Limb (tissue), 2 donors: ENCODE measurements at regions not wholly inside any gene's neighbourhood (a gene's known extent, or its start where the extent isn't known, plus 50 kb on each side); places are given as distances from the start of the nearest gene placed in this dataset.
"Not testable (repeated sequence)": the region's sequence is repeated elsewhere in the genome, so short reads cannot be mapped to it uniquely, and the experiment has no call there.

ENCODE experiments used
- DNase-seq, 2 donors: peaks; one replicate each; pipeline ENCODE4 v3.0.0-alpha.2; 2016; ENCODE audit errors: extremely low spot score in 2 of 2

DNA sequence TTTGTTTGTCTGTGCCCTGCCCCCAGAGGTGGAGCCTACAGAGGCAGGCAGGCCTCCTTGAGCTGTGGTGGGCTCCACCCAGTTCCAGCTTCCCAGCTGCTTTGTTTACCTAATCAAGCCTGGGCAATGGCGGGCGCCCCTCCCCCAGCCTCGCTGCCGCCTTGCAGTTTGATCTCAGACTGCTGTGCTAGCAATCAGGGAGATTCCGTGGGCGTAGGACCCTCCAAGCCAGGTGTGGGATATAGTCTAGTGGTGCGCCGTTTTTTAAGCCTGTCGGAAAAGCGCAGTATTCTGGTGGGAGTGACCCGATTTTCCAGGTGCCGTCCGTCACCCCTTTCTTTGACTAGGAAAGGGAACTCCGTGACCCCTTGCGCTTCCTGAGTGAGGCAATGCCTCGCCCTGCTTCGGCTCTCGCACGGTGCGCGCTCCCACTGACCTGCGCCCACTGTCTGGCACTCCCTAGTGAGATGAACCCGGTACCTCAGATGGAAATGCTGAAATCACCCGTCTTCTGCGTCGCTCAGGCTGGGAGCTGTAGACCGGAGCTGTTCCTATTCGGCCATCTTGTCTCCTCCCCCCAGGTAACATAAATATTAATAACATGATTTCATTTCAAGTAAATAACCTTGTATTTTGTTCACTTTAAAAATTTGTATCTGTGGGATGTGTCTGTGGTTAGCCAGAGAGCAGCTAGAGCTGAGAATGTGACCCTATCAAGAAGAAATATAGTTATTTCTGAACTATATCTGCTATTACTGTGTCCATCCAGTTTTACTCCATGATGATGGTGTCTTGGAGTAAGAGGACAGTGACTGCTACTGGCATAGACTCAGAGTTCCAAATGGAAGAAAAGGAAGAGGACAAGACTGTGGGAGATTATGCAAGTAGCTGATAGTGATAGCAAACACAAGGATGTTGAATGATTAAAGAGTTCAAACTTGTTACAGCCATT, 305.1 kb upstream of the TCF4 start:
- not testable (repeated sequence) for DNase-seq

DNA sequence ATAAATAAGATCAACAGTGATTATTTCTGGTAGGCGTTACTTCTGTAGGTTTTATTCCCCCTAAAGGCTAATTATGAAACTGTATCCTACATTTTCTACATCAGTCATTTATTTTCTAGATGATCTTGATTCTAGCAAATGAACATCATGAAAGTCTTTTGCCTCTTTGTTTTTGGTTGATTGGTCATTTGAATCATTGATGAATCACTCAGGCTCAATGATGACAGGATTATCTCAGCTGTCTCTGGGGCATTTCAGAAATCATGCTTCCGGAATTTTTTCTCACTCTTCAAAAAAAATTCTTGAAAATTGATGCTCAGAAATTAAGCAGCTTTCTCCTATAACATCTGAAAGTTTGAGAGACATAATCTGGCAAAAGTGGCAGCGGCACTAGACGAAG, 298.9 kb upstream of the TCF4 start:
- no peak for DNase-seq

DNA sequence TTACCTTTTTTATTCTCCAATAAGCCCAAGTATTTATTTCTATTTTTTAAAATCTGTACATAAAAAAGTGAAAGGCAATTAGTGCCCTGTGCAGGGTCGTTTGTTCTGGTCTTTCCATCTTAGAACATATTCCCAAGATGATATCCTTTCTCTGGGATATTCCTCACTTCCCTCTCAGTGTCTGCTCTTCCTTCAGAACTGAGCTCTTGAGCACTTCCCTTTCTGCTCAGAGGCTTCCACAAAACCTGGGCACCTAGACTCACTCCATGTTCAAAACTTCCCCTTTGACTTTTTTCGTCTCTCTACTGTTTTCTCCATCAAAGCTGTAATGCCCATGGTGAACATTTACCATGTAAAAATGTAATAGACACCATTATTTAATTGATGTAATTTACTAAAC, 296.5 kb upstream of the TCF4 start:
- no peak for DNase-seq

DNA sequence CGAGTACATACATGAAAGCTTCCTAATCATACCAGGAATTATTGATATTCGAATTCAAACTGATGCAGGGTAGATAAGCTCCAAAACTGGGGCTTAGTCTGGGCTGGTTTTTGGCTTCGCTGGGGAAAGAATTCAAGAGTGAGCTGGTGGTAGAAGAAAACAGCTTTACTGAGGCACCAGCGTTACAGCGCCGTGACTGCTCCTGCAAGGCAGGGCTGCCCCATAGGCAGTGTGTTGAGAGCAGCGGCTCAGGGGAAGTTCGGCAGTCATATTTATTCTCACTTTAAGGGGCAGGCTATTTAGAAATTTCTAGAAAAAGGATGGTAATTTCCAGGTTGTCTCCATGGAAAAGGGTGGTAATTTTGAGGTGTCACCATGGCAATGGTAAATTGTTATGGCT, 292.6 kb upstream of the TCF4 start:
- DNase-seq = no peak

DNA sequence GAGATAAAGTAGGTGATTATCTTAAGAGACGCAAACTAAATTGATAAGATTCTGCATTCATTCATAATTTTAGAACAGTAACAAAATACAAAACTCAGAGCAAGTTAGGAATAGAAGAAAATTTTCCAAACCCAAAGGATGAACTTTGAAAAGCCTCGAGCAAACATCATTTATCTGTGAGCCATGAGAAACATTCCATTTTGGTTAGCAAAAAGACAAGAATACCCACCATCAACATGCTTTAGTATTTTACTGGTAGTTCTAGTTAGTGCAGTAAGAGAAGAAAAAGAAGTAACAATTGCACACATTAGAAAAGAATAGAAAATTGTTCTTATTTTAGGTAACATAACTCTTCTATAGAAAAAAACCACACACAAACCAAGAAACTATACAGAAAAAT, 291.3 kb upstream of the TCF4 start:
- DNase-seq = no peak

DNA sequence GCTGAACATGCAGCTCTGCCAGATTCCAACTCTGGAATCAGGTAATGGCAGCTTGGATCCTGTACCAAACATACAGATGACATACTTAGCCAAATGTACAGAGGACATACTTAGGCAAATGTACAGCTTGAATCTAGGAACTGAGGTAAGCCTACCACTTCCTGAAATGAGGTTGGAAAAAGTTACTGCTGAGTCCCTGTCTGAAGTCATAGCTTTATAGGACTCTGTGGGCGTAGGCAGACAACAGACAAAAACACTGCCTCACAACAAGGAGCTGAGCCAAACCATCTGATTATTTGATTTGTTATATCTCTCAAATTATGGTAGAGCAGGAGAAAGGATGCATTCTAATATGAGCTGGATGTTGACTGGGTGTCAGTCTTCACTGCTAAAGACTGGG, 290.2 kb upstream of the TCF4 start:
- DNase-seq = no peak

DNA sequence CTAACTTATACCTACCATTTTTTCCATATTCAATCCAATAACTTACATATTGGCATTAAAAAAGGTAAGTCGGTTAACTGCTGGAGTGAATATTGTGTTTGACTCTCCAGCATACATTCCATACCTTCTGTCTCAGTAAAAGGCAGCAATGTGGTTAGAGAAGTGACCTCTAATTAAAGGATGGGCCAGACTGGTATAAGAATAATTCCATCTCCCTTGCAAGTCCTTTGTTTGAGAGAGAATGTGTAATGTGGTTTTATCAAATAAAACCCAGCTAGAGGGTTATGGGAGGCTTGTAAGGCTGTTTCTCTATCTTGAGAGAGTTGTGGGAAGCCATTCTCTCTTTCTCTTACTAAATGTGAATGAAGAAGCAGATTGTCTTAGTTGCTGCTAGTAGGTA, 289.3 kb upstream of the TCF4 start:
- no peak for DNase-seq

DNA sequence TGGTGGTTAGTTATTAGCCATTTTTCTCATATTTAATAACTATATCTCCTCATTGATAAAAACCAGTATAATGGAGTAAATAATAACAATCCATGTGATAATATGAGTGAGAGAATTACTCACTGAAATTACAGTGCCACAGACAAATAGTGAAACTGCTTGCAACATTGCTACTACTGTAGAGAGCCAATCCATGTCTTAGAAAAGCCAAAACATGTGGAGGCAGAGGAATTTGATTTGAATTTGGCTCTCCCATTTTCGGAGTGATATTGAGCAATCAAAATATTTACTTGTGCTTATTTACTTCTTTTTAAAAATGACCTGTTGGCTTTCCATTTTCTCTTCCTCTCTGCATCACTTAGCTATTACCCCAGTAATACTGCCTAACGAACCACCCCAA, 288.3 kb upstream of the TCF4 start:
- DNase-seq = no peak

DNA sequence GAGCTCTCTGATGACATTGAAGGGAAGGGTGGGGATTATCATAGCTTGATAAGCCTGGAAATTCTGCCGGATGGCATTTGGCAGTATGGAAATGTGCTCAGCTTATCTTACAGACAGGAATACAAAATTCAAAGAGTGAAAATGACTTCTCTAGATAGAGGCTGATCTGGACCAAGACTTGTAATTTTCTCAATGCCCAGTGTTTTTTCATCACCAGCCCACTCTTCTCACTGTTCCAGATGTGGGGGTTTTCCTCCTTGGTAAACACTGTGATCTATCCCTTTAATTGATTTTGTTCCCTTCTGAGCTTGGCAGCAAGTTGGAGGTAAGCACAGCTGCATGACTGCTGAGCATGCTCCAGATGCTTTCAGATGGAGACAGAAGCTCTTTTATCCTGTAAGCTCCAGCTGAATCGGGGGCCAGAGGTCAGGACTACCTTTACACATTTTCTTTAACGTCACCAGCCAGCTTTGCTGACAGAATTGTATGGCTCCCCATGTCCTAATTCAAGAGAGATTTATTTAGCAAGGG, 287.4 kb upstream of the TCF4 start:
- no peak for DNase-seq

DNA sequence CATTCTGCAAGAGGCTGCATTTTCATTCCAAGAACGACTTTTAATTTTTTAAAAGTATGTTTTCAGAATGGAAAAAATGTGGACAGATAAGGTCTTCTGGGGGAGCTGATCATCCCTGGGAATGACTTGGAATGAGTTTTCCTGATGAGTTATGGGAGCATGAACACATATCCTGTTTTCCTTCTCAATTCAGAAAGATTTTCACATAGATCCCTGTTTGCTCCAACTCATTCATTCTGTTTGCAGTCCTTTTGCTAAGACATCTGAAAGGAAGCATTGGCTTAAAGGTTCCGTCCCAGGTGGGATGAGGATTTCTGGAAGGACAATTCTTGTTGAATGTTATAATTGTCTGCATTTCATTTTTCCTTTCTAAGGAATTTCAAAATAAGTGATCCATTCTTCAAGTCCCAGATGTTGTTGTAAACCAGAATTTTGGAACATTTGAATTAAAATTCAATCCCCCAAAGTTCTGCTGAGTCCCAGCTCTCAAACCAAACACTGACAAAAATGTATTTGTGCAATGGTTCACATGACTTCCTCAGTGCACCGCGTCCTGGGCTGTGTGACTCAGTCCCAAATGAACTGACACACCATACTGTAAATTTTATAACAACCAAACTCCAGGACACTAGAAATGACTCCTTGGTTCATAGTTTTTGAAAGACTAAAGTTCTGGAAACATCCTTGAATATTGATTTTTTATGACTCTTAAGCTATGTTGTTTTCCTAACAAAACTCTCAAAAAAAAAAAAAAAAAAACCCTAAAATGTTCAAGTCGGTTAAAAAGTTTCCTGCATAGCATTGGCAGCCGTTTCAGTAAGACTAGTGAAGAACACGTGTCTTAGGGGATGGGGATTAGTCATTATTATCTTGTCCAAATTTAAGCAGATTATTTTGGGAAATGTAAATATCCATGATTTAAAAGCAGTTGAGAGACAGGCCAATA, 281.8 kb upstream of the TCF4 start:
- DNase-seq = peak in 1 of 2 donors; percentile 73

DNA sequence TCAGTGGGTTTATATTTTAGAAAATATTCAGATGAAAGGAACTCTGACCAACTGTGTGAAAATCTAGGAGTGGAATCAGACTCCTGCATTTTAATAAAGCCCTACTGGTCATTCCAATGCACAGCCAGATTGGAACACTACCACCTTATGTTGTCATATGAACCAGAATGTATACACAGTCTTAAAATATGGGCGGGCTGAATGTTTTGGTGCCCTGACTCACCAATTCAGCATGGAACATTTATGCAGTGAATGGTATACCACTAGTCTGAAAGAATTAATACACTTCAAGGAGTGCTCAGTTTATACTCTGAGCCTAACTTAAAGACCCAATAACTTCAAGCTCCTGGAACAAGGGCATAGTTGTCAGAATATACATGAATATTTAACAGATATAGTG, 280.9 kb upstream of the TCF4 start:
- DNase-seq = no peak

DNA sequence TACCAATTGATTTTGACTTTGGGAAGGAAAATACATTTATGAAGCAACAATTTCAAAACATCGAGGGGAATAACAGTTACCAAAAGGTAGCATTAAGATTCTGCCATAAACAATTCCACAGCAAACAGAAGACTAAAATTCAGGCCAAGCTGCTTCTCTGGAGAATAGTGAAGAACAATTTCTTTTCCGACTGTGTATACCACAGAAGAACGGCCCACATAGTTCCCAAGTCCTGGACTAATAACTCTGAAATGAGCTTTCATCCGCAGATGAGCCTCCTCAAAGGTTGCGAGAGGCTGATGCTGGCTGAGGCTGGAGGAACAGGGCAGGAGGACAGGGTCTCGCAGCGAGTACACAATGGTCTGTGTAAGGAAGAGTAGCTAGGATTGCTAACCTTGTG, 278.9 kb upstream of the TCF4 start:
- no peak for DNase-seq

DNA sequence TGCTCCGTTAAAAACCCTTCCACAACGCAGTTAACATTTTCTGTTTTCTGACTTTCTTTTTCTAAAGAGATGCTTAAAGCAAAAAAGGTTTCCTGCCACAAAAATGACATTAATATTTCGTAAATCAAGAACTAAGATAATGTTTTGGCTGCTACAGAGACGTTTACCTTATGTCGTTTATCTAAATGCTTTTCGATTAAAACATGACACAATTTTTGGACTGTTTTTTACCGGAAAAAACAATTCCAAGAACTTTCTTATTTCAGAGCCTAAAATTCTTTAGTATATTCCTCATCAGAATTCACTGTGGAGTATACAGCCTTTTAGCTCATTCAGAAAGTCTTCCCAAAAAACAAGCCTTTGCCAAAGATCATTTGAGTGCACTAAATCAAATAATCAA, 278.0 kb upstream of the TCF4 start:
- no peak for DNase-seq

DNA sequence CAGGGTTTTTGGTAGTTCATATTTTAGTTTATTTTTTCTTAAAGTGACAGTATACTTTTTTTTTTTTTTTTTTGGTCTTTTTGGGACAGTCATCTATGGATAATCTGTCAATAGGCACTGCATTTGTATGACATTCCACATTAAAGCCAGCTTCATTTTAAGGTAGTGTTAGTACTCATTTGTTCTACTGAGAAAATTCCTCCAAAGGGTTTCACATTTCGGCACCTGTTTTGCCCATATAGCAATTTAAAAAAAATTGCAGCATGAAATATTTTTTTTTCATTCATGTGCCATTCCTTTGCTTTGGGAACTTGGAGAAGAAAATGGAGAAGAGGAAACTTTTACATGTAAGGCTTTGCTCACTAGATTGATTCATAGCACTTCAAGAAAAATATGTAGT, 276.3 kb upstream of the TCF4 start:
- DNase-seq = no peak

DNA sequence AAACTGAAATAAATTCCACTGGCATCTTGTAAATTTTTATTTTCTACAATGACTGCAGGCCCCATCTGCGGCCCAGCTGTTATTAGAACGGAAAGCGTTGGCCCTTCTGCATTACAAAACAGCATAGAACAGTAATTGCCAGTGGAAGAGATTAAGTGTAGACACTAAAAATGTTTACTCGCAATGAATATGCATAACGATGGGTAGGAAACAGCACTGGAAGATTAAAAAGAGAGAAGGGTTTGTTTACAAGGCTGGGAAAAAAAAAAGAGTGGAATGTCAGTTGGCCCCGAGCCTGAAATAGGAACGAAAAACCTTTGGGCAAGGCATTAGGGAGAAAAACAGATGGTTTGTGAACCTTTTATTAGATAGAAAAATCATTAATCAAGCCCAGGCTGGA, 275.9 kb upstream of the TCF4 start:
- DNase-seq = peak; percentile 58 to 72

DNA sequence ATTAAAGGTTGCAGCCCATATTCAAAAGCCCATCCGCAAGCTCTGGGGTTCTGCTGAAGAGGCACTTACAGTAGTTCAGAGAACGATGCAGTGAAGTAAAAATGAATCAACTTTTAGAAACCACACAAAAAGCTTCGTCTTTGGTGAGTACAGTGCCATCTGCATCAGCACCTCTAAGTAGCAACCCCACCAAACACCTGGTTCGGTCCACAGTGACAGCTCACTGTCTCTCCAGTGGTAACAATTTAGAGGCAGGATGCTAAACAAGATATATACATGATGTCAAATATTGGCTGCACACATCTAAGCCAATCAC, 275.4 kb upstream of the TCF4 start:
- DNase-seq = no peak

DNA sequence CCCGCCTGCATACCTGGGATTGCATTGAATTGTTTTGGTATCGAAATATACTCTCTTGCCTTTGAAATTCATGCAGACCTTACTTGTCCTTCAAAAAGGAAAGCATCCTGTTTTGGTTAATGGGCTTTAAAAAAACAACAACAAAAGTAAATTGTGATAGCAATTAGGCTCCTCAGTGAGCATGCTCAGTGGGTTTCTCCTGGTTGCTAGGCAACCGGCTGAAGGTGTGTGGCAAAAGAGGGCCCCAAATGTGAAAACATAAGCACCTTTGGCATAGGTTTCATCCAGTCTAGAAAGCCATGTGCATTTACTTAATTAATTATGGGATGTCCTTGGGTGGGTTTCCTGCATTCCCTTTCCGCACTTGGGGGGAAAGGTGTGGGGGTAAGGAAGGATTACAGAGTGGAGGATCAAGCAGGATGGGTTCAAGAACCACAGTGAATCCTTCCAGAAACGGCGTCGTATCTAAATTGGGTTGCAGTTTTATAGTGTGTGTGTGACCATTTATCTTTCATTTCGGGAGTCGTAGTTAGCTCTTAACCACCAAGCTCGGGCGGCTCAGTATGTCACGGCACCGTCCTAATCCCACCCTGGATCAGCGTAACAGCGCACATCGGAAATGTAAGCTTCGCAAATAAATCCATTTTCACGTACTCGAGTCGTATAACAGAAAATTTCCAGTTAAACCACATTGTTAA, 274.9 kb upstream of the TCF4 start:
- DNase-seq = no peak

DNA sequence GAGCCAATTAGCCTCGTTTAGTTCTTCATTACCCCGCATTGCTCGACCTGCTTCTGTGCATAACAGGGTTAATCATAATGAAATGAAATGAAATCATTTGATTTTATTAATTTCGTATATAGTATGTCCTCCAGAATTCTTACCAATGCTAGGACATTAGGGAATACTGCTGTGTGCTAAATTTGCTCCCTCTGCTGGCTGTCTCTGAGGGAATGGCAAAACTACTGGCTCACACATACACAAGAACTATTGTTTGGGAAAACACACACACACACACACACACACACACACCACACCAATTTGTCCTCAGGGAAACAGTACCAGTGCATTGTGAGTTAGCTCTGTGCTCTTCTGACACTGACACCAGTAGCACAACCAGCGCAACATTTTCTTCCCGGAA, 273.3 kb upstream of the TCF4 start:
- no peak for DNase-seq

DNA sequence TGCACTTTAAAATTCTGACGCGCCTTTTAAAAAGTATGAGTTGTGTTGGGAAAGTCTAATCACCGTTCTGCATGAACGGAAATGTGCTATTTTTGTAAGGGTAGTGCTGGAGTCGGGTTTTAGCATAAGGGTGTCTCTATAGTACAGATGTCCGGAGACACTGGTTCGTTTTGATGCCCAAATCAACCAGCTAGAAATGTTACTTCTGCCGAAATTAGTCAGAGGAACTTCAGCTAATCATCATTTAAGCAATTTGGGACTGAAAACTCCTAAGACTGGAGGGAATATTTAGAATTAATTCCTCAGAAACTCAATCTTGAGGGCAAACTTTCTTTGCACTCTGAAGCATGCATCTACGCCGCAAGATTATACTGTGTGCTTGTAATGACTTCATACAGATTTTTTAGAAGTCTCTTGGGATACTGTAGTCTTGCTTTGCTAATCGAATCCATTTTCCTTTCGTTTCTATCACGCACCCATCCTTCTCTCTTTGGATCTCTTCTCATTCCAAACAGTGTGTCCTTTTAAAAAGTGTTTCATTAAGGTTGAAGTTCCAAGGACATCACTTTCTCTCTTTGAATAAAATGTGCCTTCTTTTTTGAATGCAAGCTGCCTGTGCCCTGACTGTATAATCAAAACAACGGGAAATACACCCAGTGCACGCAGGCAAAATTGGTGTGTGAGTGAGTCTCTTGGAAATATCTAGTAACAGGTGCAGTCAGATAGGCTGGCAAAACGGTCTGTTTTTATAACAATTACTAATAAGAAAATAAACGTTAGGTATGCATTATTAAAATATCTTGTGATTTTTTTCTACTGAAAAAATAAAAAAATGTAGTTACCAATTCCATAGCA, 270.9 kb upstream of the TCF4 start:
- DNase-seq = no peak

DNA sequence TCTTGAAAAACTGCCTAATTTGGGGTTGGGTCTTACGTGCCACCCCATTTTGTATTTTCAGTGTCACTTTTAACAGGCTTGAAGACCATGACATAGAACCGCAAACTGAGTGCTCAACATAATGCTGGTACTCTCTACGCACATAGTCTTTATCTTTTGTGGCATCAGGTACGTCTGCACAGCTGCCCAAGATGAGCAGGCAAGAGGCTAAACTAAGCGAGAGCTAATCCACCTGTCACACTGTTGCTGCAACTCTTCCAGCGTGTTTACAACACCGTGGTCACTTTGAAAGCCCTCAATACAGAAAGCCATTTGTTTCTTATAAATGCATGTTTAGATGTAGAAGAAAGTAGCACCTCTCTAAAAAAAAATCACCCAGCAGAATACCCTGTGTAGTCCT, 270.0 kb upstream of the TCF4 start:
- DNase-seq = no peak

DNA sequence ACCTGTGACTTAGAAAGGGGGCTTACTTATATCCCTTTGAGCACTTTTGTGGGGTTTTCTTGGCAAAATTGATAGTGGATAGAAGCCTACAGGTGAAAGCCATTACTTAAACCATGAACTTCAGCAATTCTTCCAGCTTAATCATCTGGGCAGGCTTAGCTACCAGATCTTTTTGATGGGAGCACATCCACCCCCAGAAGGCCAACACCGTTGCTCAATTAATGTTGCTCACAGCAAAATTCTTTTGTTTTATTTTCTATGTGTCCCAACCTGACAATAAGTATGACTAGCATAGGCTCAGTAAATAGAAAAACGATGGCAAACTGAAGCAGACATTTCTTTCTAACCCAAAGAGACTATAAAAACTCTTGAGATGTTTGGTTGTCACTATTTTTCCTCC, 269.4 kb upstream of the TCF4 start:
- no peak for DNase-seq
